Keratinocyte (primary cell): ENCODE measurements at regions not wholly inside any gene's neighbourhood (a gene's known extent, or its start where the extent isn't known, plus 50 kb on each side); places are given as distances from the start of the nearest gene placed in this dataset.
"Not testable (repeated sequence)": the region's sequence is repeated elsewhere in the genome, so short reads cannot be mapped to it uniquely, and the experiment has no call there.

Experiments
- CTCF ChIP-seq, 3 experiments: IDR thresholded peaks in 1 of 3; conservative IDR thresholded peaks in 1 of 3; optimal IDR thresholded peaks in 1 of 3; 2 replicates in 2 of 3; 3 replicates in 1 of 3; pipeline versions ENCODE3 to v1.5.1; 2011; ENCODE audit warnings: low read length in 3 of 3, mild to moderate bottlenecking in 3 of 3, moderate library complexity in 2 of 3, control low read depth in 1 of 3, inconsistent platforms in 1 of 3; ENCODE audit not compliant: insufficient read depth in 2 of 3; ENCODE audit errors: extremely low read depth in 1 of 3
- EZH2 ChIP-seq: IDR thresholded peaks from one replicate; pipeline ENCODE4 v1.6.1; 2012; ENCODE audit warnings: inconsistent platforms, mild to moderate bottlenecking, low read length, moderate library complexity

DNA sequence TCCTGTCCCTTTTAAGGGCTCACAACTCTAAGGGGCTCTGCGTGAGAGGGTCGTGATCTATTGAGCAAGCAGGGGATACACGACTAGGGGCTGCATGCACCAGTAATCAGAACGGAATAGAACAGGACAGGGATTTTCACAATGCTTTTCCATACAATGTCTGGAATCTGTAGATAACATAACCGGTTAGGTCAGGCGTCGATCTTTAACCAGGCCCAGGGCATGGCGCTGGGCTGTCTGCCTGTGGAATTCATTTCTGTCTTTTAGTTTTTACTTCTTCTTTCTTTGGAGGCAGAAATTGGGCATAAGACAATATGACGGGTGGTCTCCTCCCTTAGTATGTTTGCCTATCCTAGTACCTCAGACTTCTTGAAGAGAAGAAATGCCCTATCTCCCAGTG, 666.8 kb upstream of the LCORL start:
- TF ChIP-seq CTCF (optimal IDR thresholded peaks at IDR 0.05 in 1 of 3, IDR thresholded peaks at IDR 0.05 in 1 of 3, conservative IDR thresholded peaks at IDR 0.05 in 1 of 3; ENCODE audit: extremely low read depth in 1 of 3, insufficient read depth in 2 of 3, low read length in 3 of 3); EZH2: not testable (repeated sequence)
